Cerebellar nuclear complex (tissue), 1 donor: ENCODE measurements at regions not wholly inside any gene's neighbourhood (a gene's known extent, or its start where the extent isn't known, plus 50 kb on each side); places are given as distances from the start of the nearest gene placed in this dataset.

Source experiments
- DNase-seq, 2 experiments: peaks; one replicate each; lab custom pipeline; 2025; lab: John Stamatoyannopoulos, UW

DNA sequence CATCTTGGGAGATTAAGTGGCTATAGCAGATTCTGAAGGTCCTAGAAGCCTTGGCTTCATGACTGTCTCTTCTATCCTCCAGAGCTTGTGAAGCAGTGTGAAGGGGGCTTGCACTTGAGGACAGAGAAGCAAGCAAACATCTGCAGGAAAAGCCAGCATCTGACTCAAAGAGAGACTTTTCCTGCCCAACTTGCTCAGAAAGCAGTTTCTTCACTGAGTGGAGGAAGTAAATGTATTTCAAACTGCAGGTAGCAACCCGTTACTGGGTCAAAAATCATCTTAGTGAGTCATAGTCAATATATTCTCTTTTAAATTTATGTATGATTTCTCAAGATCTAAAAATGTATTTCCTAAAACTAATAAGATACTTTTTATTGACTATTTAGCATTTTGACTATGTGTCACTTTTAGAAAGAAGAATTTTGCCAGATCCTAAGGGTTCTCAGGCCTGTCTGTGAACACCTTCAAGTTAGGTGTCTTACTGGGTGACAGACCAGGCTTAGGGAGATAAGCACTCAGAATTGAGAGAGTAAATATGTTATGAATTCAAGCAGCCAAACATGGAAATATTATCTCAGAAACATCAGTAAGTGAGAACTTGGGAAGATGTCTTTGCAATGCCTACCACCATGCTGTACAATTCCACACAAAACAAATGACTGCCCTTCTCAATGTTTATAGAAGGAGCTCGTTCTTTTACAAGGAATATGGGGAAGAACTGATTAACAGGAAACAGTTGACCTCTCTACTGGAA is 72.6 kb upstream of the DMAC1 start:
- no peak for DNase-seq

DNA sequence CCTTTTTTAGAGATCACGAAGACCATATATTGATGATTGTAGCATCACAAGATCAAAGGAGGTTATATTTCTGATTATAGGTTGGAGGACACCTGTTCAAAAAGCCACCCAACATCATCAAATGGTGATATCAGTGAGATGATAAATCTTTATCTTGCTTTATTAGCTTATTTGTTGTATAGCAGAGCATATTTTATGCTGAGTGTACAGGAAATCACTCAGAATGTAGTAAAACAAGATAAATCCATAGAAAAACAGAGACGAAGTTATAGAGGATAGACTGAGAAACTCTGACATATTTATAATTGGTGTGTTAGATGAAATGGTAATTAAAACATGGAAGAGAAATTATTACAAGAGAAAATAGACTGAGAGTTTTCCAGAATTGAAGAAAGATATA is 69.8 kb upstream of the DMAC1 start:
- DNase-seq = no peak

DNA sequence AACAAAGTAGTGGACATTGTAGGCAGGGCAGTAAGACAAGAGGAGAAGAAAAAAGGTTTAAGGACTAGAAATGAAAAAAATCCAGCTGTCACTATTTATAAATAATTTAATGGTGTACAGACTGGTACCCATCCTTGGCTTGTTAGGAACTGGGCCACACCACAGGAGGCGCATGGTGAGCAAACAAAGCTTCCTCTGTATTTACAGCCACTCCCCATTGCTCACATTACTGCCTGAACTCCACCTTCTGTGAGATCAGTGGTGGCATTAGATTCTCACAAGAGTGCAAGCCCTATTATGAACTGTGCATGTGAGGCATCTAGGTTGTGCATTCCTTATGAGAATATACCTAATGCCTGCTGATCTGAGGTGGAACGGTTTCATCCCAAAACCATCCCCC is 62.6 kb upstream of the DMAC1 start:
- DNase-seq = no peak

DNA sequence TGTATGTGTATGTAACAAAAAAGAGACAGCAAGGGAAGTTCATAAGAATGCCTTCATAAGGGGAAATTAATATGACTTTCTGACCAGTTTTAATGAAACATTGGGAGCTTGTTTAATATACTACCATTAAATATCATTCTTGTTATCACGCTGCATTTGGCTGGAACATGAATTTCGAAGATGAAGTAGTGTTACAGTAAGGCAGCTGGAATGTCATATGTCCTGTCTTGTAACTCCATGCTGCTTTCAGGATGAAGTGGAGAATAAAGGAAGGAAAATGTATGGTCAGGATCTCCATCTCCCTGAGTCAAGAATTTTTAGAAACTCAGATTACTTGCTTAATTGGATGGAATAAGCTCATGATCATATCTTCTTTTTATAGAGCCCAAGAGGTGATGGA is 61.5 kb upstream of the DMAC1 start:
- no peak for DNase-seq

DNA sequence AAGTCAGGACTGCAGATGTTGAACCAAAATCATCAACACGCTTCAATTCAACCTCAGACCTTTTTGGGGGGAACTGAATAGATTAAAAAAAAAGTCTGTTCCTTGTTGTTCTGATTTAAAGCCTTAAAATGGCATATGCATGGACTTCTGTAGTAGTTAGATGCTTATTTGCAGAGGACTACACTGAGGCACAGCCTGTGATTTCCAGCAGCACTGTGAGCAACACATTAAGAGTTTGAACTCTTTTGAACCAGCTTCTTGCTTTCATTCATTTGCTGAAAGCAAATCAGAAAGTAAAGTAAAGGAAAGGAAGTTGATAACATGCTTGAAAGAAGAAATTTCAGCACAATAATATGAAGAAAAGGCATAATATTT is 60.7 kb upstream of the DMAC1 start:
- DNase-seq = no peak

DNA sequence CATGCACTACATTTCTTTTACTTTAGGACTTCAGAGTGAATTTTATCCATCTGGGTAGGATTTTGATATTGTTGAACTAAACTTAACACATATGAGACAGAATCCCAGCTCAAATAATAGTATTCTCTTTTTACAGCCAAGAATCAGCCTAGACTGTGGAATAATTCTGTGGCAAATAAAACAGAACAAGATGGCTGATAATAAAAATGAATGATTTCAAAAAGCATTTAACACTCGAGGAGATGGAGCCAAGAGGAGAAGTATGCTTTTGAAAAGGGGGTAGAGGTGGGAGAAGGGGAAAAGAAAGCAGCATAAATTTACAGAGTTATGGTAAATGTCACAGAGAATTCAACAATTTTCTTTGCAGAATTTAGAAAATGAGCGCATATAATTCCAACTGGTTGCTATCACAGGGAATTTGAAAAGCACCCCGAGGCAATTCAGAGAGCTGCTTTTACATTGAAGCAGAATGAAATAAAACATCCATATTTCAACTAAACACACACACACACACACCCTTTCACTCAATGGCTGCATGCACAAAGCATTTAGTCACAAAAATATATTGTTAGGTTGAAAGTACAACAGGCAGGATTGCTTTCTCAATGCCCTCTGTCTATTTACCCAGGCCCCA is 60.2 kb upstream of the DMAC1 start:
- DNase-seq = no peak

DNA sequence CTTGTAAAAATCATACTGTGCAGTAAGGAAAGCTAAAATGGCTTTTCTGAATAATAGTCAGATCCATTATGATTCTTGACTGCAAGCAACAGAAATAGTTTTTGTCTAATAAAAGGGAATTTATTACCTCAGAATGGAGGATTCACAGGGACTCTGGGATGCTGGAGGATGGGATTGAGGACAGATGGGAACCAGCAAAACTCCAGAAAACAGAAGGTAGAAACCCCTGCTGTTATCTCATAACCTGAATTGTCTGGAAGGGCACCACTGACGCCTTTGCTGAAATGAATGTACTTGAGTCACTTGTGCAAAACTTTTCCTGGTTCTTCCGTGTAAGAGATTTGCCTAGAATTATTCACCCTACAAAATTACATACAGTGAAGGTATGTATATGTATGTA is 58.6 kb upstream of the DMAC1 start:
- no peak for DNase-seq

DNA sequence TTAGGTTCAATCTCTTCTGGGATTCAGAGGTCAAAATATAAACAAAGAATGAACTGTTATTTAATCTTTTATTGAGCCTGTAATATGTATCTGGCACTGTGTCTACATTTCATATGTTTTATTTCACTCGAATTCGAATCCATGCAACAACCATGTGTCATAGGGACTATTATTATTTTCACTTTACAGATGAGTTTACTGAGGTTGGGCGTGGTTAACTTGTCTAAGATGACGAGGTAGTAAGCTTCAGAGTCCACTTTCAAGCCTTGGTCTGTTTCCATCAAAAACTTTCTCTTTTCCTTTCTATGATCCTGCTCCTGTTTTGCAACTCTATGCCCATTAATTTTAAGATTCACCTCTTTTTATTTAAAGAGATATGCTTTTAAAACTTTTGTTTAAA is 55.2 kb upstream of the DMAC1 start:
- DNase-seq = no peak
